ENCODE measurements at regions not wholly inside any gene's neighbourhood (a gene's known extent, or its start where the extent isn't known, plus 50 kb on each side); places are given as distances from the start of the nearest gene placed in this dataset.

DNA sequence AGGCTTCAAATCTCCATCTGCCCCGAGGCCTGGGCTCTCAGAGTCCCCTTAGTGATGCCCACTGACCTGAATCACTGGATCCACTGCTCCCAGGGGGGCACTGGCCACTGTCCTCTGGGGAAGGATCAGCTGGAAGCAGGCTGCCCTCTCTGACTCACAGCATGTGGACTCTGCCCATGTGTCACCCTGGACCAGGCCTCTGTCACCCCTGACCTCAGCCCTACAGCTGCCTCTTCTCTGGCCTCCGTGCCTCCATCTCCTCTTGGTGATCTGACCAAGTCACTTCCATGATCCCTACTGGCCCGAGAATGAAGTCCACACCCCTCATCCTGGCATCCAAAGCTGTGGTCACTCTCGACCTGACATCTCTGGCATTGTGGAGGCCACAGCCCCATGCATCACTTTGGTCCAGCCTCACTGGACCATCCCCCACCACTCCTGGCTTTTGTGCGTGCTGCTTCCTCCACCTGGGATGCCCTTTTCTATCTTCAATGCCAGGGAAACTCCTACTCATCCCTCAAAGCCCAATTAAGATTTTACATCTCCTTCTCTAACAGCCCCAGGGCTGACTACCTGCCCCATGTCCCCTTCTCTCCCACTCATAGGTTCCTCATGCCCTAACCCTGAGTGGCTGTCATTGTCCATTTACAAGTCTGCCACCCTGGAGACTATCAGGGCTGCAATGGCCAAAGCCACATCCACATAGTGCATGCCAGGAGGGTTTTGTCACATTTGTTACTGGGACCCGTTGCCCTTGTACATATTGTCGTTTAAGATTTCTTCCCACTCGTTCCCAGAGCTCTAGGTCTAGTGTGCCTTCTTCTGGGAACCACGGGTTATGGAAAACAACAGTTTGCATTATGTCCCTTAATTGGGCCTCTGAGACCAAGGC is 685.0 kb downstream of the MATN1 start:
- Histone ChIP-seq H3K36me3 (no peaks in the 10 kb centered on the region), H3K9me3 (peaks cover 7 to 11% of the 10 kb centered on the region in 2 donors), H3K4me3 (no peak overlapping the region), H3K27ac (no peak overlapping the region), H3K4me1 (no peaks in the 10 kb centered on the region), H3K27me3 (peaks cover 0 to 18% of the 10 kb centered on the region in 2 donors)
- intact Hi-C loops (cut with DNase I; ENCODE audit: low total_unique reads), result no loop called here
- no peak for DNase-seq (ENCODE audit: low spot score in 2 of 2)
- TF ChIP-seq POLR2AphosphoS5 (IDR thresholded peaks at IDR 0.05) (no peak), POLR2A (IDR thresholded peaks at IDR 0.05) (no peak)
- TF ChIP-seq, protein P1, sequence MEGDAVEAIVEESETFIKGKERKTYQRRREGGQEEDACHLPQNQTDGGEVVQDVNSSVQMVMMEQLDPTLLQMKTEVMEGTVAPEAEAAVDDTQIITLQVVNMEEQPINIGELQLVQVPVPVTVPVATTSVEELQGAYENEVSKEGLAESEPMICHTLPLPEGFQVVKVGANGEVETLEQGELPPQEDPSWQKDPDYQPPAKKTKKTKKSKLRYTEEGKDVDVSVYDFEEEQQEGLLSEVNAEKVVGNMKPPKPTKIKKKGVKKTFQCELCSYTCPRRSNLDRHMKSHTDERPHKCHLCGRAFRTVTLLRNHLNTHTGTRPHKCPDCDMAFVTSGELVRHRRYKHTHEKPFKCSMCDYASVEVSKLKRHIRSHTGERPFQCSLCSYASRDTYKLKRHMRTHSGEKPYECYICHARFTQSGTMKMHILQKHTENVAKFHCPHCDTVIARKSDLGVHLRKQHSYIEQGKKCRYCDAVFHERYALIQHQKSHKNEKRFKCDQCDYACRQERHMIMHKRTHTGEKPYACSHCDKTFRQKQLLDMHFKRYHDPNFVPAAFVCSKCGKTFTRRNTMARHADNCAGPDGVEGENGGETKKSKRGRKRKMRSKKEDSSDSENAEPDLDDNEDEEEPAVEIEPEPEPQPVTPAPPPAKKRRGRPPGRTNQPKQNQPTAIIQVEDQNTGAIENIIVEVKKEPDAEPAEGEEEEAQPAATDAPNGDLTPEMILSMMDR (IDR thresholded peaks at IDR 0.05), result no peak

DNA sequence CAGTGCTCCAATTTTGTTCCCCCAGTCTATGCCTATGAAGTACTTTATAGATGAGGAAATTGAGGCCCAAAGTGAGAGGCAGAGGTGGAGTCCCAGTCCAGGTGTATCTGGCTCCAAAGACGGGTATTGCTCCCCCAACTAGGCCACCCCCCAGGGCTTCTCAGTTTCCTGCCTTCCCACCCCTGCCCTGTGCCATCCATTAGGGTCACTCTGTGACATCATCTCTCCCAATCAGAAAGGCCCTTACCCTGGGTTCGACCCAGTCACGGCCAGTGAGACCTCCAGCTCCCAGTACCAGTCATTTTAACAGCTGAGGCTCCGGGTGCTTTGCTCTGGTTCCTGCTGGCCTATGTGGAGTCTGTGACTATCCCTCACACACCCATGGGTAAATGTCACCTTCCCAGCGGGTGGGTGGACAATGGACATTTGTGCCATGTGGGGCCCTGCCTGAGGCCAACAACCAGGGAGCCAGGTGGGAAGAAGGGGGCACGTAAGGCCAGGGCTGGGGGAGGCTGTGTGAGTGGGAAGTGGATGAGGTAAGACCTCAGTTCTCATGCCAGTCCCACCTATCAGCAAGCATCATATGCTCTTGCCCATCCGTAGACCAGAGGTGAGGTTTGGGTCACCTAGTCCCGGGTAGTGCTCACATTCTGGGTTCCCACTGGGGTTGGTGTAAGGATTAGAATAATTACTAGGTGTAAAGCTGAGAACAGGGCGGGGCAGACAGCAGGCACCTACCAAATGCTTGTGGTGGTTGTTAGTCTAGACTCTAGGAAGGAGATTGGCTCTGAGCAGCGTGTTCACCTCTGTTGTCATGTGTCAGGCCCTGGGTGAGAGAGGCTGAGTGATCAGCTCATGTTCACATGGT is 685.9 kb downstream of the MATN1 start:
- Histone ChIP-seq H3K27me3 (peaks cover 0 to 21% of the 10 kb centered on the region in 2 donors), H3K4me3 (no peak overlapping the region), H3K27ac (no peak overlapping the region), H3K36me3 (no peaks in the 10 kb centered on the region), H3K4me1 (no peaks in the 10 kb centered on the region), H3K9me3 (peaks cover 1 to 8% of the 10 kb centered on the region in 2 donors)
- TF ChIP-seq POLR2AphosphoS5 (IDR thresholded peaks at IDR 0.05), result no peak
- TF ChIP-seq, protein P1 (IDR thresholded peaks at IDR 0.05), result no peak
- TF ChIP-seq POLR2A (IDR thresholded peaks at IDR 0.05), result no peak
- intact Hi-C loops (cut with DNase I; ENCODE audit: low total_unique reads), result no loop called here
- DNase-seq (ENCODE audit: low spot score in 2 of 2), result no peak

GRCh38 chr1:30036666-30037065 is 686.7 kb downstream of the MATN1 start:
- TF ChIP-seq, protein P1 (IDR thresholded peaks at IDR 0.05), result no peak
- TF ChIP-seq POLR2AphosphoS5 (IDR thresholded peaks at IDR 0.05) (no peak), POLR2A (IDR thresholded peaks at IDR 0.05) (no peak)
- Histone ChIP-seq H3K4me3 (no peak overlapping the region), H3K27ac (no peak overlapping the region), H3K9me3 (peaks cover 0 to under 1% of the 10 kb centered on the region in 2 donors), H3K36me3 (no peaks in the 10 kb centered on the region), H3K27me3 (peaks cover 0 to 21% of the 10 kb centered on the region in 2 donors), H3K4me1 (no peaks in the 10 kb centered on the region)
- no peak for DNase-seq (ENCODE audit: low spot score in 2 of 2)
- intact Hi-C loops (cut with DNase I; ENCODE audit: low total_unique reads), result no loop called here

DNA sequence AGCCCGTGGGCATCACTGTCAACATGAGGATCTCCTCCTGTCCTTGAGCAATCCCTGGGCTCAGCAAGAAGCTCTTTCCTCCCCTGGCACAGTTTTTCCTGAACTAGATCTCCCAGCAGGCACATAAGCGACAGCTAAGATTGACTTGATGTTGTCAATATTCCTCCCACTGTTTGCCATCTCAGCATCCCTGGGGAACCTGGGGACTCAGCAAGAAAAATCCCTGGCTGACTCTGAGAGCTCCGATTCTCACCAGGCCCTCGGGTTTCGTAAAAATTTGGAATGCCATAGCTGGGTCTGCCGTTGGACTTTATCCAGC is 687.2 kb downstream of the MATN1 start:
- no peaks in the 10 kb centered on the region for H3K9me3 ChIP-seq
- H3K36me3 ChIP-seq, result no peaks in the 10 kb centered on the region
- H3K27me3 ChIP-seq, result peaks cover 0 to 21% of the 10 kb centered on the region in 2 donors
- no peak for DNase-seq (ENCODE audit: low spot score in 2 of 2)
- no peak overlapping the region for H3K4me3 ChIP-seq
- no peaks in the 10 kb centered on the region for H3K4me1 ChIP-seq
- intact Hi-C loops (cut with DNase I; ENCODE audit: low total_unique reads), result no loop called here
- no peak overlapping the region for H3K27ac ChIP-seq
- no peak for TF ChIP-seq POLR2A (IDR thresholded peaks at IDR 0.05)
- TF ChIP-seq, protein P1 (IDR thresholded peaks at IDR 0.05), result no peak
- no peak for TF ChIP-seq POLR2AphosphoS5 (IDR thresholded peaks at IDR 0.05)
